ES-I3 (cell line): ENCODE measurements at regions not wholly inside any gene's neighbourhood (a gene's known extent, or its start where the extent isn't known, plus 50 kb on each side); places are given as distances from the start of the nearest gene placed in this dataset.

Experiments
- H3K36me3 ChIP-seq: 2 replicates; pipeline ENCODE4 v1.6.1; 2013; ENCODE audit warnings: mild to moderate bottlenecking, low read length, control low read depth, moderate library complexity; ENCODE audit not compliant: insufficient read depth
- H3K4me1 ChIP-seq: 2 replicates; pipeline ENCODE4 v1.6.1; 2013; ENCODE audit warnings: mild to moderate bottlenecking, control low read depth, low read length; ENCODE audit not compliant: insufficient read depth
- H3K9ac ChIP-seq: 2 replicates; pipeline ENCODE4 v1.6.1; 2013; ENCODE audit warnings: low read depth, mild to moderate bottlenecking, low read length, moderate library complexity
- H3K9me3 ChIP-seq: 2 replicates; pipeline ENCODE4 v1.6.1; 2013; ENCODE audit warnings: mild to moderate bottlenecking, low read length, moderate library complexity; ENCODE audit not compliant: control insufficient read depth, insufficient read depth

- H3K9ac ChIP-seq, result no peak overlapping the region
- H3K36me3 ChIP-seq, result no peaks in the 10 kb centered on the region
- H3K4me1 ChIP-seq, result no peaks in the 10 kb centered on the region
- H3K9me3 ChIP-seq, result no peaks in the 10 kb centered on the region
Measured at GRCh38 chr5:13322769-13323168, 621.7 kb downstream of the DNAH5 start.

GRCh38 chr5:13317654-13318053 is 626.8 kb downstream of the DNAH5 start:
- Histone ChIP-seq H3K4me1 (no peaks in the 10 kb centered on the region), H3K36me3 (no peaks in the 10 kb centered on the region), H3K9ac (no peak overlapping the region), H3K9me3 (no peaks in the 10 kb centered on the region)

GRCh38 chr5:13316176-13316575 is 628.3 kb downstream of the DNAH5 start:
- Histone ChIP-seq H3K9me3 (no peaks in the 10 kb centered on the region), H3K36me3 (no peaks in the 10 kb centered on the region), H3K9ac (no peak overlapping the region), H3K4me1 (no peaks in the 10 kb centered on the region)

- Histone ChIP-seq H3K9ac (no peak overlapping the region), H3K4me1 (no peaks in the 10 kb centered on the region), H3K9me3 (no peaks in the 10 kb centered on the region), H3K36me3 (no peaks in the 10 kb centered on the region)
Measured at GRCh38 chr5:13307480-13307879, 637.0 kb downstream of the DNAH5 start.

GRCh38 chr5:13303445-13303844 is 641.0 kb downstream of the DNAH5 start:
- no peaks in the 10 kb centered on the region for H3K4me1 ChIP-seq
- H3K36me3 ChIP-seq, result no peaks in the 10 kb centered on the region
- H3K9me3 ChIP-seq, result no peaks in the 10 kb centered on the region
- no peak overlapping the region for H3K9ac ChIP-seq

DNA sequence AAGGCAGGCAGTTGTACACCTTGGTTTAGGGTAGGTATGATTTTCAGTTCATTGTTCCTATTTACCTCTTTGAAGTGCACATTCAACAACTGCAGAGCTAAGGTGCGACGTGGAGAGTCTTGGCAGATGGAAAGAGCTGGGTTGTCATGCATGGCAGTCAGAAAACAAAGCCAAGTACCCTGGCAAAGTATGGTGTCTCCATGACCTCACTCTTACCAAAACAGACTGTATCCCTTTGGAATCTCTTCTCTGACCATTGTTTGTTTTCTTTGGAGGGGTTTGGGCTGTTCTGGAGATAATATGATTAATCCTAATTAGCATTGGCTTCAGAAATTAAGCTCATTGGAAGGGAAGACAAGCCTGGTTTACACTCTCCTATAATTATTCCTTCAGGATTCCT is 665.7 kb downstream of the DNAH5 start:
- H3K4me1 ChIP-seq, result no peaks in the 10 kb centered on the region
- no peaks in the 10 kb centered on the region for H3K9me3 ChIP-seq
- H3K9ac ChIP-seq, result no peak overlapping the region
- no peaks in the 10 kb centered on the region for H3K36me3 ChIP-seq

- Histone ChIP-seq H3K9ac (no peak overlapping the region), H3K9me3 (no peaks in the 10 kb centered on the region), H3K36me3 (no peaks in the 10 kb centered on the region), H3K4me1 (no peaks in the 10 kb centered on the region)
Measured at GRCh38 chr5:13278148-13278547, 666.3 kb downstream of the DNAH5 start.

DNA sequence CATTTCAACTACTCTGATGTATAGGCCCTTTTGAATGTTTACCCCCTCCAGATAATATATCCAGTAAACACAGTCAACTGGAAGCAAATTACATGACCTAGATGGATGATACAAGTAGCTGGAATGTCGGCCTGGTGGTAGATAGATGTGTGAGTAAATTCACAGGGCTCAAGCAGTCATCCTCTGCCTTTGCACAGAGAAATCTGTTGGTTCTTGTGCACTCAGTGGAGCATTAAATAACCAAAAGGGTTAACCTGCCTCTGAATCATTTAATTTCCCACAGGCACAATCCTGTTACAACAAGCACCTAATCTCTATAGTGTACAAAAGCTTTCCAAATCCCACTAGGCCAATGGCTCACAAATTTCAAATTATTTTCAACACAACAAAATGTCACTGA is 668.3 kb downstream of the DNAH5 start:
- Histone ChIP-seq H3K9me3 (no peaks in the 10 kb centered on the region), H3K9ac (no peak overlapping the region), H3K4me1 (no peaks in the 10 kb centered on the region), H3K36me3 (no peaks in the 10 kb centered on the region)

DNA sequence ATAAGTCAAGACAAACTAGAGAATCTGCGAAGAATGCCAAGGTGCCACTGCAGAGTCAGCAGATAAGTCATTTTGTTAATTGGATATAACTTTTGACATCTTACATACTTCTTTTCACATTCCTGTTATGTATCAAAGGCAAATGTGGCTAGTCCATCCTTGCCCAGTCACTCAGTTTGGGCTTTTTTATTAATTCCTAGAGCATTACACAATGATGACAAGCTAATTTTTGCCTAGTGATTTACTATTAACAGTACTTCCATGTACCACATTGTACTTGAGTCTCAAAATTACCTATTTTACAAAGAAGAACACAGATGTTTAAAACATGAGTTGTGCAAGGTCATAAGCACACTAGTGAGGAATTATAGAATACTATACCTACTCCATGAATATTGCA is 680.8 kb downstream of the DNAH5 start:
- H3K4me1 ChIP-seq, result no peaks in the 10 kb centered on the region
- no peaks in the 10 kb centered on the region for H3K9me3 ChIP-seq
- no peak overlapping the region for H3K9ac ChIP-seq
- H3K36me3 ChIP-seq, result no peaks in the 10 kb centered on the region

DNA sequence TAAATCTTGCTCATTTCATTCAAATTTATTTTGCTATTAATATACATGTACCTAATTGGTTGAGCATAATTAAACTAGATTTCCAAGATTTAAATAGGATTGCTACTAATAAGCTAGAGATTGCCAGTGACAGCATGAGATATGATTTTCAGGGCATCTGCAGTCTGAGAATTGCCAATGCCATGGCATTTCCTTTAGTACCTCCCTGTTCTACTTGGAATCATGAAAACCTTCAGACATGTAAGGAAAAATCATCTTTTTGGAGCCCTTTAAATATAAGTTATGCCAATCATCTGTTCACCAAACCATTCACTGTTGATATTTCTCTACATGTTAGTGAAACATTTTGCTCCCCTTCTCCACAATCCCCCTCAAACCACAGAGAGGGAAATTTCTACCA is 691.4 kb downstream of the DNAH5 start:
- Histone ChIP-seq H3K36me3 (no peaks in the 10 kb centered on the region), H3K9me3 (no peaks in the 10 kb centered on the region), H3K4me1 (no peaks in the 10 kb centered on the region; the same call in 1 of the 2 replicates), H3K9ac (no peak overlapping the region)

- Histone ChIP-seq H3K36me3 (no peaks in the 10 kb centered on the region), H3K9ac (no peak overlapping the region), H3K4me1 (no peaks in the 10 kb centered on the region; the same call in 1 of the 2 replicates), H3K9me3 (no peaks in the 10 kb centered on the region)
Measured at GRCh38 chr5:13252699-13253098, 691.8 kb downstream of the DNAH5 start.

GRCh38 chr5:13251623-13252376 is 692.7 kb downstream of the DNAH5 start:
- H3K36me3 ChIP-seq, result no peaks in the 10 kb centered on the region
- H3K9me3 ChIP-seq, result no peaks in the 10 kb centered on the region
- H3K9ac ChIP-seq, result no peak overlapping the region
- peaks cover 2% of the 10 kb centered on the region for H3K4me1 ChIP-seq

DNA sequence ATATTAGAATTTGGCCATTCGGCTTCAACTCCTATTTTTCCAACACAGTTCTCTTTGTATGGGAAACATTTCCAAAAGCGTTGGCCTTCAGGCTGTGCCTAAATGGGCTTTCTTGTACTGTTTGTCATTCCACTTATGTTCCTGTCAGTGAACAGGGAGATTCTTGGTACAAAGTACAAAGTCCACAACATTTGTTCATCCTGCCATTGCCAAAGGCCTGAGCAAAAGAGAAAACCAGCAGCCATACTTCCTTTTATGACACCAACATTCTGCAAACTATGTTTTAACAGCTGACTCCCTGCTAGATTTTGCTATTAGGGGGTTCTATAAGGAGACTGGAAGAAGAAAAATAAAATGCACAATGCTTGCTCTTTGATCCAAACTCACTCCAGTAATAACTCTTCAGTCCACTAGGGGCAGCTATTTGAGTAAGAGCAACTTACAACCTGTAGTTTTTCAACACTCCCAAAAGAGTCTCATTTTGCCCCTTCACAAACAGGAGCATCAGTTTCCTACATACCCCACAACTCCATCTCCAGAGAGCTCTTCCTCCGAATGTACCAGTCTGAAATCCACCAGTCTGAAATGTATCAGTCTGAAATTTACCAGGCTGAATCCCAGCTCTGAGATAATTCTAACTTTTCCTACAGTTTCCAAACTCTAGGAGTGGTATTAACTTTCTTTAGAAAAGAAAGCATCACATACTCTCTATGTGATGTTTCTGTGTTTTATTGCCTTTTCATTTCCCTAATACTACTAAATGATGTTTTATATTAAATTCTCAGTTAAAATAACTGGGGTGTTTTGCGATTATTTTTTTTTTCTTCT is 693.8 kb downstream of the DNAH5 start:
- Histone ChIP-seq H3K4me1 (peaks cover 7% of the 10 kb centered on the region), H3K36me3 (no peaks in the 10 kb centered on the region), H3K9ac (no peak overlapping the region), H3K9me3 (no peaks in the 10 kb centered on the region)

DNA sequence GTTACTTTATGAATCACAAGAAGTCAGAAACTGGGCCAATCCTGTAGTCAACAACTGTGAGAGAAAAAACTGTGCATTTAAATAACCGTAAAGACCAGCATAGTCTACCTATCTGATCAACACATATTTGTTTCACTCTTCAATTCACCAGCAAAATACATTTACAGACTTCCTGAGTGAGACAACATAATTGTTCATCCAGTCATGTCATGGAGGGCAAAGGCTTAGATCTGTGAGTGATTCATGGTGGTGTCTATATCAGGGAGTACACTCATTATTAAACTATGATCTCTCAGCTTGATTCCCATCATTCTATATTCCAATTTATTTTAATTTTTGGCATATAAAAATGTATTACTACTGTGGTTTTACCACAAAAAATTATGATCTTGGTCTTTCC is 694.6 kb downstream of the DNAH5 start:
- H3K36me3 ChIP-seq, result no peaks in the 10 kb centered on the region
- H3K9ac ChIP-seq, result no peak overlapping the region
- peaks cover 7% of the 10 kb centered on the region for H3K4me1 ChIP-seq
- no peaks in the 10 kb centered on the region for H3K9me3 ChIP-seq

DNA sequence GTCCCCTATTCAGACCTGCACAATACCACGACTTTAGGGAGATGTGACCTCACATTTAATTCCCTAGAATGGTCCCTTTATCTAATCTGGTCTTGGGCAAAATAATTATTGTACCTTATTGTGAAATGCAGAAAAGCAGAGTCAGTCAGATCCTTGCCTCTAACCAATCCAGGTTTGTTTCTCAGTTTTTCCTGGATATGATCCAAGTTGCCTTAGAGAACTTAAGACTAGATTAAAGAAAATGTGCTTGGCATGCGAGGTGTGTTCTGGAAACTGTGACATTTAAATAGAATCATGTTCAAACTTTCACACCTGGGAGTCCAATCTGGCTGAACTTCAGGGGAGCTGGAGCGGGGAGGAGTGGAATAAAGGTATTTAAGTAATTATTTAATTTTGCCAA is 696.2 kb downstream of the DNAH5 start:
- Histone ChIP-seq H3K36me3 (no peaks in the 10 kb centered on the region), H3K9ac (no peak overlapping the region), H3K4me1 (peaks cover 7% of the 10 kb centered on the region), H3K9me3 (no peaks in the 10 kb centered on the region; the same call in 1 of the 2 replicates)
